RWPE1 (cell line): ENCODE measurements at regions not wholly inside any gene's neighbourhood (a gene's known extent, or its start where the extent isn't known, plus 50 kb on each side); places are given as distances from the start of the nearest gene placed in this dataset.
"Not testable (repeated sequence)": the region's sequence is repeated elsewhere in the genome, so short reads cannot be mapped to it uniquely, and the experiment has no call there.

Source experiments
- CTCF ChIA-PET: fragments of 350-600 bp; sonication (Branson Sonifier 250); formaldehyde crosslinking; extraction: SDS; loops from one replicate; lab custom pipeline; 2021; lab: Yijun Ruan, JAX
- POLR2A ChIA-PET: fragments of 400-600 bp; formaldehyde crosslinking; extraction: SDS; loops from one replicate; lab custom pipeline; 2020; ENCODE audit warnings: antibody characterized with exemption; ENCODE audit not compliant: low non-redundant PET; lab: Yijun Ruan, JAX
- DNase-seq: peaks from one replicate; pipeline ENCODE4 v3.0.0; 2012; ENCODE audit warnings: low spot score
- H3K27ac ChIP-seq: fragments of 450-650 bp; 2 replicates; pipeline ENCODE4 v1.5.1; 2017
- TF ChIP-seq, protein P1 (sequence below): fragments of 450-650 bp; conservative IDR thresholded peaks from 2 replicates; pipeline ENCODE4 v1.5.1; 2017; ENCODE audit warnings: low read depth, mild to moderate bottlenecking

DNA sequence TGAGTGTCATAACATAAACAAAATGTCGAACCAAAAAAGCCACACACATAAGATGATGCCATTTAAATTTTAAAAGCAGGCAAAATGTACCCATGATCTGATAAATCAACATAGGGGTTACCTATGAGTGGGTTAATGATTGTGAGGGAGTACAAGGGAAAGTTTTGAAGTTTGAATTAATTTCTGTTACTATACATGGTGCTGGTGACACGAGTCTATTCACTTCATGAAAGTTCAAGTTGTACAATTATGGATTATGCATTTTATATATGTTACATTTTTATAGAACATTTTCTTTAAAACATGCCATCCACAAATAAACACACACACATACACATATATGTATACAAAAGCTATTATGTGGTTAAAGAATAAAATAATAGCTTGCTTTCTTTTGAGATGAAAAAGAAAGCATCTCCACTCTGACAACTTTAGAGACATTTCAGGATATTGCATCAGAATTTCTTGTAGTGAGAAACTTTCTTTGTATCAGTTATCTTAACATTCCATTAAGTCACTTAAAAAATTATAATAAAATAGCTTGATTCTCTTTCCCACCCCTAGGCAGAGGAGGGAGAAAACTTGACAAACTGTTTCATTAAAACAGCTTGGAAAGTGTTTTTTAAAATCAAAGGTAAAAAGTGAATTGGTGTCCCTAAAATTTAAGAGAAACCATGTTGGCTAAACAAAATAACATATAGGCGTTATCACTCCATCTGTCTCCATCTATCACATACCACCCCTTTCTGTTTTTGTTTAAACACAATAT is 891.8 kb upstream of the NDST4 start:
- no peak for DNase-seq
- no peak overlapping the region for H3K27ac ChIP-seq
- CTCF ChIA-PET: no interaction called here
- TF ChIP-seq, protein P1, sequence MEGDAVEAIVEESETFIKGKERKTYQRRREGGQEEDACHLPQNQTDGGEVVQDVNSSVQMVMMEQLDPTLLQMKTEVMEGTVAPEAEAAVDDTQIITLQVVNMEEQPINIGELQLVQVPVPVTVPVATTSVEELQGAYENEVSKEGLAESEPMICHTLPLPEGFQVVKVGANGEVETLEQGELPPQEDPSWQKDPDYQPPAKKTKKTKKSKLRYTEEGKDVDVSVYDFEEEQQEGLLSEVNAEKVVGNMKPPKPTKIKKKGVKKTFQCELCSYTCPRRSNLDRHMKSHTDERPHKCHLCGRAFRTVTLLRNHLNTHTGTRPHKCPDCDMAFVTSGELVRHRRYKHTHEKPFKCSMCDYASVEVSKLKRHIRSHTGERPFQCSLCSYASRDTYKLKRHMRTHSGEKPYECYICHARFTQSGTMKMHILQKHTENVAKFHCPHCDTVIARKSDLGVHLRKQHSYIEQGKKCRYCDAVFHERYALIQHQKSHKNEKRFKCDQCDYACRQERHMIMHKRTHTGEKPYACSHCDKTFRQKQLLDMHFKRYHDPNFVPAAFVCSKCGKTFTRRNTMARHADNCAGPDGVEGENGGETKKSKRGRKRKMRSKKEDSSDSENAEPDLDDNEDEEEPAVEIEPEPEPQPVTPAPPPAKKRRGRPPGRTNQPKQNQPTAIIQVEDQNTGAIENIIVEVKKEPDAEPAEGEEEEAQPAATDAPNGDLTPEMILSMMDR: no peak
- POLR2A ChIA-PET: no interaction called here

DNA sequence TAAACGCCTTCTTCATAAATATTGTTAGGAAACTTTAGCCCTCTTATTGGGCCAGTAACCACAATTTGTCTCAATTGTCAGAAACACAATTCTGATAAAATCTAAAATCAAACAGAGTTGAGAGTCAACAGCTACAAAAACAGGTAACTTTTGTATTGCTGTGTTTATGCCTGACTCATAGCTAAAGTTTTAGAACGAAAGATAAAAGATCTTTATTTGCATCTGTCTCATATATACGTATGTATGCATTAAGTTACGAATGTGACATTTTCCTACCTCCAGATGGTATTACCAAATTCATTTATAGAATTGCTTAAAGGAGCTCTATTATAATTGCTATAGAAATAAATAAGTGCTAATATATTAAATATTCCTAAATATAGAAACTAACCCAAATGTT is 887.9 kb upstream of the NDST4 start:
- no peak for DNase-seq
- TF ChIP-seq, protein P1: no peak
- ChIA-PET CTCF (interaction anchor here (0.7 kb wide), 1 partner anchor 20 kb away, joined by 3 read pairs; no protein-coding TSS in a partner anchor), POLR2A (no interaction called here)
- H3K27ac ChIP-seq: no peak overlapping the region

DNA sequence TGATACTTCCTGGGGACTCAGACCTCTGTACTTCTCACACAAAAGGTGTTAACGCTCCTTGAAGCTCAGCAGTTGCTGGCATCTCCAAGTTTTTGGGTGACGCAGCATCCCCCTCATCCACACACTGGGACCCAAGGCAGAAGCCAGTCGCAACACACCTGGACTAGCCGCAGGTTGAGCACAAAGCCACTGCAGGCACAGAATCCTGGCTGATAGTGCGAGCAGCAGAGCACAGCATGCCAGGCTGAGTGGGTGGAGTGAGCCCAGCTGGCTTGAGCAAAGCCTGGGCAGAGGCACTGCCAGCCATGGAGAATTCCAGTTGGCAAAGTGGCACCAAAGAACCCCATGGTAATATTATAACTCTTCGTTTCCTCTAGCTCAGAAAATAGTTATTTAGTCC is 873.2 kb upstream of the NDST4 start:
- no peak overlapping the region for H3K27ac ChIP-seq
- POLR2A ChIA-PET: no interaction called here
- CTCF ChIA-PET: no interaction called here
- DNase-seq: no peak
- TF ChIP-seq, protein P1: no peak

DNA sequence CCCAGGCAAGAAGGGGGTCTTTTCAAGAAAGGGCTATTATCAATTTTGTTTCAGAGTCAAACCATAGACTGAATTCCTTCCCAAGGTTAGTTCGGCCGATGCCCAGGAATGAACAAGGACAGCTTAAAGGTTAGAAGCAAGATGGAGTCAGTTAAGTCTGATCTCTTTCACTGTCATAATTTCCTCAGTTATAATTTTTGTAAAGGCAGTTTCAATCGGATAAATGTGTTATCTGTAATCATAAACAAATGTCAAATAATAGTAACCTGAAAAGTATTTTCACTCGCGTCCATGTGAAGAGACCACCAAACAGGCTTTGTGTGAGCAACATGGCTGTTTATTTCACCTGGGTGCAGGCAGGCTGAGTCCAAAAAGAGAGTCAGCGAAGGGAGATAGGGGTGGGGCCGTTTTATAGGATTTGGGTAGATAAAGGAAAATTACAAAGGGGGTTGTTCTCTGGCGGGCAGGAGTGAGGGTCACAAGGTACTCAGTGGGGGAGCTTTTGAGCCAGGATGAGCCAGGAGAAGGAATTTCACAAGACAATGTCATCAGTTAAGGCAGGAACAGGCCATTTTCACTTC is 862.1 kb upstream of the NDST4 start:
- POLR2A ChIA-PET, DNase-seq, H3K27ac ChIP-seq, CTCF ChIA-PET: not testable (repeated sequence)

DNA sequence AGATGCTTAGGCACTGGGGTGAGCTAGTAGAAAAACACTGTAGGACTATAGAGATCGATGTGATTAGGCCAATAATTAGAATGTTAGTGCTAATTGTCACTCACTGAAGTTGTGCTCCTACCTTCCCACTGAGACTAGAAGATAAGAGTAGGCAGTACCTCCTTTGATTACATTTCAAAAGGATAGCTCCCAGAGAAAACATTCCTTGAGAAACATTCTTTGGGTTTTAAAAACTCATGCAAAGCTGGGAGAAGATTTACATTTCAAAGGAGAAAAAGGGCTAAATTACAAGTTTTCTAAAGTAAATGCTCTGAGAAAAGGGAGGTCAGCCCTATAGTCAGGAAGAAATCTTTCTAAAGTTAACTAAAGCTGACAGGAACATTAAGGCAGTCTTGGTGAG is 860.3 kb upstream of the NDST4 start:
- DNase-seq: no peak
- ChIA-PET POLR2A (no interaction called here), CTCF (no interaction called here)
- TF ChIP-seq, protein P1: no peak
- no peak overlapping the region for H3K27ac ChIP-seq

DNA sequence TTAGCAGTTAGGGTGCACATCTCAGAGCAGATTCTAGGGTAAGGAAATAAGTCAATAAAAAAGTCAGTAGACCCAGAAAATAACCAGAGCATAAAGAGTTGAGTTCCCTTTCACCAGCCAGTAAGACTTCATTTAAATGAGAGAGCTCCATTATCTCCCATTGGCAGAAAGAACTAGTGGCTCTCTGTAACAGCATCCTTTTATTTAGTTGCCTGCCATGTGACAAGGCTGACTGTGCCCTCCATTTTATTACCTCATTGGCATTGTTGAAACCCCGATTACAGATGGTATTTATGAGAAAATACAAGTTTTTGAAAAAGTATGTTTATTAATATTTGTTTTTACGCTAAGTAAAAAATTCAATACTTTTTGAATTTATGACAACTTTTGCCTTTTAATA is 859.5 kb upstream of the NDST4 start:
- CTCF ChIA-PET: no interaction called here
- DNase-seq: no peak
- no peak overlapping the region for H3K27ac ChIP-seq
- POLR2A ChIA-PET: no interaction called here
- TF ChIP-seq, protein P1: no peak

DNA sequence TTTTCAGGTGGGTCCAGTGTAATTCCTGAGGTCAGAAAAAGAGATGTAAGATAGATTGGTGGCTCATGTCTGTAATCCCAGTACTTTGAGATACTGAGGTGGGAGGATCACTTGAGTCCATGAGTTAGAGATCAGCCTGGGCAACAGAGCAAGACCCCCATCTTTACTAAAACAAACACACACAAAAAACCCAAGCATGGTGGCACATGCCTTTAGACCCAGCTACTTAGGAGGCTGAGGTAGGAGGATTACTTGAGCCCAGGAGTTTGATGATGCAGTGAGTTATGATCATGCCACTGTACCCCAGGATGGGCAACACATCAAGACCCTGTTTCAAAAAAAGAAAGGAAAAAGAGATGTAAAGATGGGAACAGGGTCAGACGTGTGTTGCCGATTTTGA is 857.4 kb upstream of the NDST4 start:
- CTCF ChIA-PET: interaction anchor here (0.7 kb wide), 1 partner anchor 53 kb away, joined by 8 read pairs; no protein-coding TSS in a partner anchor
- H3K27ac ChIP-seq: no peak overlapping the region
- POLR2A ChIA-PET: no interaction called here
- no peak for DNase-seq
- TF ChIP-seq, protein P1: no peak
